IPS-15b (cell line): ENCODE measurements at regions not wholly inside any gene's neighbourhood (a gene's known extent, or its start where the extent isn't known, plus 50 kb on each side); places are given as distances from the start of the nearest gene placed in this dataset.

ENCODE experiments used
- H3K27me3 ChIP-seq: one replicate; pipeline ENCODE4 v1.6.1; 2013; ENCODE audit warnings: low read length; ENCODE audit not compliant: control insufficient read depth, insufficient read depth
- H3K36me3 ChIP-seq: one replicate; pipeline ENCODE4 v1.6.1; 2013; ENCODE audit warnings: low read length; ENCODE audit not compliant: control insufficient read depth, insufficient read depth
- H3K4me1 ChIP-seq: one replicate; pipeline ENCODE4 v1.6.1; 2013; ENCODE audit warnings: mild to moderate bottlenecking, low read length; ENCODE audit not compliant: control insufficient read depth, insufficient read depth
- H3K4me3 ChIP-seq: one replicate; pipeline ENCODE4 v1.5.1; 2013; ENCODE audit warnings: low read depth, low read length
- H3K9ac ChIP-seq: one replicate; pipeline ENCODE4 v1.6.1; 2013; ENCODE audit warnings: low read depth, mild to moderate bottlenecking, low read length
- H3K9me3 ChIP-seq: one replicate; pipeline ENCODE4 v1.6.1; 2013; ENCODE audit warnings: mild to moderate bottlenecking, low read length; ENCODE audit not compliant: control insufficient read depth, insufficient read depth

DNA sequence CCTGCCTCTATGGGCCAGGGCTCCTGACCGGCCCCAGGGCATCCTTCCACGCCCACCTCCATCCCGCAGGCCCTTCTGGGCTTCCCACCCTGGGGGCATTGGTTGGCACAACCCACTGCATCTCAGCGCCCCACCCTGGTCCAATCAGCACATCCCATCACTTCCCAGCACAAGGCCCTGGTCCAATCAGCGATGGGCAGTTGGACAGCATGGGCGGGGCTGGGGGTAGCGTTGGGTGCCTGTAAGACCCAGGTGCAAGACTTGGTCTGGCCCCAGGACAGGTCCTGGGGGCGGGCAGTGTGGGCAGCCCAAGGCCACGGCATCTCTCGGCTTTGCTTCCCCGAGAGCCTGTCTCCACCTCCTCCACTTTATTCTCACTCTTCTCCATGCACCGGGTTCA, 298.5 kb downstream of the BMP7 start:
- H3K9ac ChIP-seq, result no peak overlapping the region
- H3K36me3 ChIP-seq, result no peaks in the 10 kb centered on the region
- H3K9me3 ChIP-seq, result no peaks in the 10 kb centered on the region
- H3K4me1 ChIP-seq, result peaks cover 11% of the 10 kb centered on the region
- H3K27me3 ChIP-seq, result no peaks in the 10 kb centered on the region
- no peak overlapping the region for H3K4me3 ChIP-seq

DNA sequence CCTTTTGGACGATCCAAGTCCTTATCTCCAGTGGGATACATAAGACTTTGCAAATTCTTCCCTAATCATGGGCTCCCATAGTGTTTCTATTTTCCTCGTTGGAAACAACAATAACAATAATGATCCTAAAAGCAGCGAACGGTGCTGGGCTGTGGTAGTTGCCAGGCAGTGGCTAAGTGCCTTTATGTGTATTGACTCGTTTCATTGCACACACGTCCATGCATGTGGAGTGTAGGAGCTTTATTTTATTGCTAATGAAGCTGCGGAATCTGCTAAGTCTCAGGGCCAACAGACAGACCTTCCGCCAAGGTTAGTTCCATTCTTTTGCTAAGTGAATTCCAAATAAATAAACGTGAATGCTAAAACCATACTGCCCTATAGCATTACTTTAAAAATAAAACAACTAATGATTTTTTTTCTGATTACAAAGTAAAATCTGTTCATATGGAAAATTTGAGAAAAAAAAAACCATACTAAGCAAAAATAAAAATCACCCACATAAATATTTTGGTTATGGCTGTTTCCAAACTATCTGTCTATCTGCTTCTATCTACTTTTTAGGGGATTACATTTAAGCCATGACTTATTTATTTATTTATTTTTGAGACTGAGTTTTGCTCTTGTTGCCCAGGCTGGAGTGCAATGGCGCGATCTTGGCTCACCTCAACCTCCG, 297.9 kb downstream of the BMP7 start:
- Histone ChIP-seq H3K4me3 (no peak overlapping the region), H3K27me3 (no peaks in the 10 kb centered on the region), H3K9ac (no peak overlapping the region), H3K36me3 (no peaks in the 10 kb centered on the region), H3K9me3 (no peaks in the 10 kb centered on the region), H3K4me1 (peaks cover 14% of the 10 kb centered on the region)

DNA sequence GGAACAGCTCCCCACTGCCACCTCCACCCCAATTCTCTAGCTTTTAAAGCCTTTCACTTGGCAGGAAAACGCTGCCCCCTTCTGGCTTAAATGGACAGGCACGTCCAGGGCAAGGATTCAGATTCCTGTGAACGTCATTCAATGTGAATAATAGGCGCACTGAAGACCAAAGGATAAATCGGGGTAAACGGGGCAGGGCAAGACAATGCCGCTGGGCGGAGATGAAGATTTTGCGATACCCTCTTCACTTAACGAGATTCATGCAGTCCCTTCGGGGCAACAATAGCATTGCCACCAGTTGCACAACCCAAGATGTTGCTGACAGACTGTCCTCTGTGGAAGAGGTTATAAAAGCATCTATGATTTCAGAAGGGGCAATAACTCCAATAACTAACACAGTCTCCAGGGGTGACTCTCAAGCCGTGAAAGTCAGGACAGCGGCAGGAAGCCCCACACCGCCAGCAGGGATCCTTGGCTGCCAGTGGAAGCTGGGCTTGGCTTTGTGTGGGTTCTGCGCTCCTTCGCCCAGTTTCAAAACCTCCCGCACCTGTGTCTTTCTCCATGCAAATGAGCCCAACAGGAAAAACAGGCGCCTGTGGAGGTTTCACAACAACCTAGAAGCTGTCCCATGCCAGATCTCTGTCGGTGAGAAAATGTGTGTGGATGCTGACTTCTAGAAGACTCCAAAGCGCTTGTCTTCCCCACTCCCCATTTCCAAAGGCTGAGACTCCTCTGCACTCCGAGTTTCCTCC, 291.8 kb downstream of the BMP7 start:
- peaks cover 13% of the 10 kb centered on the region for H3K27me3 ChIP-seq
- no peaks in the 10 kb centered on the region for H3K9me3 ChIP-seq
- H3K36me3 ChIP-seq, result no peaks in the 10 kb centered on the region
- no peak overlapping the region for H3K9ac ChIP-seq
- peaks cover 15% of the 10 kb centered on the region for H3K4me1 ChIP-seq
- H3K4me3 ChIP-seq, result peak overlapping the region; percentile 38

DNA sequence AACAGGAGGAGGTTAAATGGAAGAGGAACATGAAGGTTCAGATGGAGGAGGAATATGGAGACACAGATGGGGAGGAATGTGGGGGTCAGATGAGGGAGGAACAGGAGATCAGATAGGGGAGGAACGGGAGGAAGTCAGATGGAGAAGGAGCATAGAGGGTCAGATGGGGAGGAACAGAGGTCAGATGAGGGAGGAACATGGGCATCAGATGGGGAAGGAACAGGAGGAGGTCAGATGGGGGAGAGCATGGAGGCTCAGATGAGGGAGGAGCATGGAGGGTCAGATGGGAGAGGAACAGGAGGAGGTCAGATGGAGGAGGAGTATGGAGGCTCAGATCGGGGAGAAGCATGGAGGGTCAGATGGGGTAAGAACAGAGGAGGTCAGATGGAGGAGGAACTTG, 290.6 kb downstream of the BMP7 start:
- no peak overlapping the region for H3K4me3 ChIP-seq
- H3K4me1 ChIP-seq, result peaks cover 15% of the 10 kb centered on the region
- peaks cover 13% of the 10 kb centered on the region for H3K27me3 ChIP-seq
- H3K9me3 ChIP-seq, result no peaks in the 10 kb centered on the region
- H3K9ac ChIP-seq, result no peak overlapping the region
- H3K36me3 ChIP-seq, result no peaks in the 10 kb centered on the region

DNA sequence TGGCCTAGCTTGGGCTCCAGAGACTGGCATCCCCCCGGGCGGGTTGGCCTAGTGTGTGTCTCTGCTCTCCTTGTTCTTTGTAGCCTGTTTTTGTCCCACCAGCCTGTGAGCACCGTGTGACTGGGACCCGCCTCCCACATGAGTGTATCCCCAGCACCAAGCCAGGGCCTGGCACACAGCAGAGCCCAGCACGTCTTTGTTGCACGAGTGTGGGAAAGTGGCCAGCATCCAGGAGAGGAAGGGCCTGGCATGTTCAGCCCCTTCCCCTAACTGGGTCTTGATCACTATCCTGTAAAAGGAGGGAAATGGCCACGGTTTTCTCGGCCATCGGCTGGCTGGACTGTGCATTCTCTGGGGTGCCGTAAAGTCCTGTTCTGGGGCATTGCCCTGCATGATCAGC, 290.1 kb downstream of the BMP7 start:
- Histone ChIP-seq H3K9me3 (no peaks in the 10 kb centered on the region), H3K27me3 (peaks cover 13% of the 10 kb centered on the region), H3K4me1 (peaks cover 15% of the 10 kb centered on the region), H3K9ac (no peak overlapping the region), H3K4me3 (no peak overlapping the region), H3K36me3 (no peaks in the 10 kb centered on the region)

DNA sequence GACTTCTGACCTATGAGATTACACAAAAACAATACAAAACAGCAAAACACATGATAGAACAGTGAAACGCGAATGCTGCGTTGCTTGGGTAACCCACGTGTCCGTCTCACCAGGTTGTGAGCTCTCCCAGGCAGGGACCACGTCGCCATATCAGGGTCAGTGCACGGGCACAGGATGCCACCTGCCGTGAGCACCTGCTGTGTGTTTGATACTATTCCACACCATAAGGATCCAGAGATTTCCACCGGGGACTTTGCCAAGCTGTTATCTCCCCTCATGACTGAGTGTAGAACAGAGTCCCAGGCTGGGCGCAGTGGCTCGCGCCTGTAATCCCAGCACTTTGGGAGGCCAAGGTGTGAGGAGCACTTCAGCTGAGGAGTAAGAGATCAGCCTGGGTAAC, 288.0 kb downstream of the BMP7 start:
- H3K9ac ChIP-seq, result no peak overlapping the region
- H3K4me3 ChIP-seq, result no peak overlapping the region
- peaks cover 13% of the 10 kb centered on the region for H3K27me3 ChIP-seq
- no peaks in the 10 kb centered on the region for H3K36me3 ChIP-seq
- no peaks in the 10 kb centered on the region for H3K9me3 ChIP-seq
- peaks cover 7% of the 10 kb centered on the region for H3K4me1 ChIP-seq

DNA sequence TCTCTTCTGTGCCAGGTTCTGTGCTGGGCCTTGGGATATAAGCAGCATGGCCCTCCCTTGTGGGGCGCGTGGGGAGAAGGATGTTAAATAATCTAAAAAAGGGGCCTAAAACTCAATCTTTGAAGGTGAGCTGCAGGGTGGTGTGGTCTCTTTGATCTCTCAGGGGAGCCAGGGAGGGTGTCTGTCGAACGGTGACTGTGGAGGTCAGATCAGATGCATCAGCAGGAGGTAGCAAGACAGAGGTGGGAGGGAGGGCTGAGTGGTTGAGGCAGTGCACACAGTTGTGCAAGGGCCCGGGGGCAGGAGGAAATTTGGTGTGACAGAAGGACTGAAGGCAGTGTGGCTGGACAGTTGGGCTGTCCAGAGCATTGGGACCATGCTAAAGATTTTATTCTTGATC, 287.3 kb downstream of the BMP7 start:
- no peak overlapping the region for H3K9ac ChIP-seq
- H3K36me3 ChIP-seq, result no peaks in the 10 kb centered on the region
- no peaks in the 10 kb centered on the region for H3K9me3 ChIP-seq
- H3K4me1 ChIP-seq, result peaks cover 5% of the 10 kb centered on the region
- H3K4me3 ChIP-seq, result no peak overlapping the region
- peaks cover 13% of the 10 kb centered on the region for H3K27me3 ChIP-seq

DNA sequence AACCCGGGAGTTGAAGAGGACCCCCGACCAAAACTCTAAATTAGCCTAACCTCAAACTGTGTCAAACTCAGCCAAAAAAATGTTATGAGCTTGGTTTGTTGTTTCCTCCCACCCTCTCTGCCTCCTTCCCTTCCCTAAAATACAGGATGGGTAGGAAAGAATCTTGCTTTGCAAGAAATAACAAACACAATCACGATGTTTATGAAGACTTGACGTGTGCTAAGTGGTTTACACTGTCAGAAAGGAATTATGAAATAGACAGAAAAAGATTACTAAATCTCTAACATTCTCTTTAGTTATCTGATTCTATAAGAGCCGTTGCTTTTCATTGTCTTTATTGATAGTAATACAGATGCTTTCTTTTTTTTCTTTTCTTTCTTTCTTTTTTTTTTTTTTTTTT, 285.1 kb downstream of the BMP7 start:
- H3K4me1 ChIP-seq, result no peaks in the 10 kb centered on the region
- H3K36me3 ChIP-seq, result no peaks in the 10 kb centered on the region
- H3K9me3 ChIP-seq, result no peaks in the 10 kb centered on the region
- no peaks in the 10 kb centered on the region for H3K27me3 ChIP-seq
- H3K4me3 ChIP-seq, result no peak overlapping the region
- no peak overlapping the region for H3K9ac ChIP-seq

DNA sequence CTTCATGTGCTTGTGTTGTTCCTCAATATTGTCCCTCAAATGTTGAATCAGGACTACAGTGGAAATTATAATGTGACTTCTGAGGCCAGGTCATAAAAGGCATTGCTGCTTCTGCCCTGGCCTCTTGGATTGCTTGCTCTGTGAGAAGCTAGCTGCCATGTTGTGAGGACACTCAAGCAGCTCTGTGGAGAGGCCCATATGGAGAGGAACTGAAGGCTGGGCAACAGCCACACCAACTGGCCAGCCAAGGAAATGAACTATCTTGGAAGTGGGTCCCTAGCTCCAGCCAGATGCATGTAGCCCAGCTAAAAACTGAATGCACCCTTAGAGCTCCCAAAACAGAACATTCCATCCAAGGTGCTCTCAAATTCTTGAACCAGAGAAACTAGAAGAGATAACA, 282.6 kb downstream of the BMP7 start:
- H3K27me3 ChIP-seq, result no peaks in the 10 kb centered on the region
- H3K36me3 ChIP-seq, result no peaks in the 10 kb centered on the region
- H3K9me3 ChIP-seq, result no peaks in the 10 kb centered on the region
- no peaks in the 10 kb centered on the region for H3K4me1 ChIP-seq
- no peak overlapping the region for H3K4me3 ChIP-seq
- no peak overlapping the region for H3K9ac ChIP-seq

DNA sequence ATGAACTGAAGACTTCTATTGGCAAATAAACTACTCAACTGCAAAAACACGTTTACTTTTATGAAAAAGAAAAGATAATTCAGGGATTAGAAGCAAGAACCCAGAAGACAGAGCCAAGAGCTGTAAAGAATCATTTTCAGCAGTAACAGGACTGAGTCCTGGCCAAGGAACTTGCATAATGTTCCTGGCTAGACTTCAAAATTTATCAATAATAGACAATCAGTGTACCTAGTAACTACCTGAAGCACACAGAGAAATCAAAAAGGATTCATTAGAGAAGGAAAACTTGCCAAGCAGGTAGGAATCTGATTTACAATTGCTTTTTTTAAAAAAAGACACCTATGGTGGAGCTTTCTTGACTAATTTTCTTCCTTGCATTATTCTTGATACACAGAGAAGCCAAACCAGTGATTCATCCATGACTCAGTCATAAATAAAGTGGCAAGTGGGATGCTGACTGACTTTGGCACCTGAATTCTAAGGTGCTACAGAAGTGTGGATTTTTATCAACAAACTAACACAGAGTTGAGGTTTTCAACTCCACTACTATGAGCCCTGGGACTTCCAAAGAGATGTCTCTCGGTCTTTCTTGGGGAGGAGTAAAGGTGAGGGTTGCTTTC, 281.3 kb downstream of the BMP7 start:
- H3K9me3 ChIP-seq, result no peaks in the 10 kb centered on the region
- no peaks in the 10 kb centered on the region for H3K27me3 ChIP-seq
- H3K9ac ChIP-seq, result no peak overlapping the region
- H3K36me3 ChIP-seq, result no peaks in the 10 kb centered on the region
- no peak overlapping the region for H3K4me3 ChIP-seq
- no peaks in the 10 kb centered on the region for H3K4me1 ChIP-seq

DNA sequence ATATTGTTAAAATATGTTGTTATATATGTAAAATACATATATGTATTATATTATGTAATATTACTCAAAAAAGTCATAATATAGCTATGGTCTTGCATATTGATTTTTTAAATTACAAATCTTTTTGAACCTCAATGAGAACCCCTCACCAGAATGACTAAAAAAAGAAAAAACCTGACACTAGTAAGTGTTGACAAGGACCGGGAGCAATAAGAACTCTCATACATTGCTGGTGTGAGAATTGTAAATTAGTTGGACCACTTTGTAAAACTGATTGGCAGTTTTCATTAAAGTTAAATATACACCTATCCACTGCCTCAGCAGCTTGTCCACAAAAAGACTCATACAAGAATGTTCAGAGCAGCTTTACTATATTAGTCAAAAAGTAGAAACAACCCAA, 280.0 kb downstream of the BMP7 start:
- H3K27me3 ChIP-seq, result no peaks in the 10 kb centered on the region
- H3K36me3 ChIP-seq, result no peaks in the 10 kb centered on the region
- no peak overlapping the region for H3K9ac ChIP-seq
- H3K4me1 ChIP-seq, result no peaks in the 10 kb centered on the region
- H3K9me3 ChIP-seq, result no peaks in the 10 kb centered on the region
- no peak overlapping the region for H3K4me3 ChIP-seq
